IPS-18a (cell line): ENCODE measurements at regions not wholly inside any gene's neighbourhood (a gene's known extent, or its start where the extent isn't known, plus 50 kb on each side); places are given as distances from the start of the nearest gene placed in this dataset.
"Not testable (repeated sequence)": the region's sequence is repeated elsewhere in the genome, so short reads cannot be mapped to it uniquely, and the experiment has no call there.

Source experiments
- H3K27ac ChIP-seq: one replicate; pipeline ENCODE4 v1.5.1; 2013; ENCODE audit warnings: low read length
- H3K27me3 ChIP-seq: one replicate; pipeline ENCODE4 v1.6.1; 2013; ENCODE audit warnings: mild to moderate bottlenecking, low read length; ENCODE audit not compliant: control insufficient read depth, insufficient read depth
- H3K36me3 ChIP-seq: one replicate; pipeline ENCODE4 v1.6.1; 2013; ENCODE audit warnings: low read depth, low read length; ENCODE audit not compliant: control insufficient read depth
- H3K4me1 ChIP-seq: one replicate; pipeline ENCODE4 v1.6.1; 2013; ENCODE audit warnings: low read depth, low read length; ENCODE audit not compliant: control insufficient read depth
- H3K4me3 ChIP-seq: one replicate; pipeline ENCODE4 v1.5.1; 2013; ENCODE audit warnings: low read length
- H3K9ac ChIP-seq: one replicate; pipeline ENCODE4 v1.6.1; 2013; ENCODE audit warnings: mild to moderate bottlenecking, low read length, moderate library complexity
- H3K9me3 ChIP-seq: one replicate; pipeline ENCODE4 v1.6.1; 2013; ENCODE audit warnings: low read depth, low read length; ENCODE audit not compliant: control insufficient read depth

GRCh38 chr11:122413677-122414076, 241.8 kb upstream of the UBASH3B start:
- H3K9ac ChIP-seq: no peak overlapping the region
- H3K27ac ChIP-seq: no peak overlapping the region

GRCh38 chr11:122412581-122412980, 242.9 kb upstream of the UBASH3B start:
- no peak overlapping the region for H3K9ac ChIP-seq
- no peaks in the 10 kb centered on the region for H3K36me3 ChIP-seq
- H3K27ac ChIP-seq: no peak overlapping the region
- H3K4me3 ChIP-seq: no peak overlapping the region
- peaks cover 5% of the 10 kb centered on the region for H3K9me3 ChIP-seq
- H3K4me1 ChIP-seq: peaks cover 15% of the 10 kb centered on the region
- no peaks in the 10 kb centered on the region for H3K27me3 ChIP-seq

More at GRCh38 chr11:122413677-122414076, 241.8 kb upstream of the UBASH3B start:
- H3K4me1 ChIP-seq: peaks cover 15% of the 10 kb centered on the region
- no peaks in the 10 kb centered on the region for H3K36me3 ChIP-seq
- peaks cover 5% of the 10 kb centered on the region for H3K9me3 ChIP-seq
- H3K27me3 ChIP-seq: no peaks in the 10 kb centered on the region
- no peak overlapping the region for H3K4me3 ChIP-seq

- H3K27me3 ChIP-seq: no peaks in the 10 kb centered on the region
- no peak overlapping the region for H3K4me3 ChIP-seq
- no peaks in the 10 kb centered on the region for H3K9me3 ChIP-seq
- no peak overlapping the region for H3K27ac ChIP-seq
- no peaks in the 10 kb centered on the region for H3K36me3 ChIP-seq
- no peak overlapping the region for H3K9ac ChIP-seq
- peaks cover 9% of the 10 kb centered on the region for H3K4me1 ChIP-seq
Observed at GRCh38 chr11:122406466-122406865, 249.1 kb upstream of the UBASH3B start.

GRCh38 chr11:122405547-122406341, 249.8 kb upstream of the UBASH3B start:
- H3K4me1 ChIP-seq: peaks cover 3% of the 10 kb centered on the region
- no peak overlapping the region for H3K9ac ChIP-seq
- H3K27me3 ChIP-seq: no peaks in the 10 kb centered on the region
- H3K9me3 ChIP-seq: no peaks in the 10 kb centered on the region
- H3K36me3 ChIP-seq: no peaks in the 10 kb centered on the region
- no peak overlapping the region for H3K4me3 ChIP-seq
- no peak overlapping the region for H3K27ac ChIP-seq

- Histone ChIP-seq H3K36me3 (no peaks in the 10 kb centered on the region), H3K4me3 (no peak overlapping the region), H3K9ac (no peak overlapping the region), H3K27me3 (no peaks in the 10 kb centered on the region), H3K4me1 (no peaks in the 10 kb centered on the region), H3K9me3 (no peaks in the 10 kb centered on the region), H3K27ac (no peak overlapping the region)
Observed at GRCh38 chr11:122404571-122404970, 251.0 kb upstream of the UBASH3B start.

- not testable (repeated sequence) for H3K27ac ChIP-seq, H3K36me3 ChIP-seq, H3K4me1 ChIP-seq, H3K4me3 ChIP-seq, H3K9me3 ChIP-seq, H3K27me3 ChIP-seq, H3K9ac ChIP-seq
Observed at GRCh38 chr11:122401581-122401980, 253.9 kb upstream of the UBASH3B start.

- H3K27ac ChIP-seq: no peak overlapping the region
- no peaks in the 10 kb centered on the region for H3K27me3 ChIP-seq
- no peak overlapping the region for H3K4me3 ChIP-seq
- H3K36me3 ChIP-seq: no peaks in the 10 kb centered on the region
- no peaks in the 10 kb centered on the region for H3K9me3 ChIP-seq
- no peak overlapping the region for H3K9ac ChIP-seq
- H3K4me1 ChIP-seq: no peaks in the 10 kb centered on the region
Observed at GRCh38 chr11:122399375-122399774, 256.1 kb upstream of the UBASH3B start.

GRCh38 chr11:122398851-122399250, 256.7 kb upstream of the UBASH3B start:
- H3K4me3 ChIP-seq: no peak overlapping the region
- no peaks in the 10 kb centered on the region for H3K9me3 ChIP-seq
- H3K36me3 ChIP-seq: no peaks in the 10 kb centered on the region
- no peaks in the 10 kb centered on the region for H3K4me1 ChIP-seq
- H3K27me3 ChIP-seq: no peaks in the 10 kb centered on the region
- no peak overlapping the region for H3K27ac ChIP-seq
- no peak overlapping the region for H3K9ac ChIP-seq

GRCh38 chr11:122398167-122398566, 257.4 kb upstream of the UBASH3B start:
- H3K9ac ChIP-seq: no peak overlapping the region
- no peaks in the 10 kb centered on the region for H3K27me3 ChIP-seq
- no peaks in the 10 kb centered on the region for H3K36me3 ChIP-seq
- H3K27ac ChIP-seq: no peak overlapping the region
- no peak overlapping the region for H3K4me3 ChIP-seq
- H3K4me1 ChIP-seq: no peaks in the 10 kb centered on the region
- no peaks in the 10 kb centered on the region for H3K9me3 ChIP-seq

GRCh38 chr11:122395282-122395681, 260.2 kb upstream of the UBASH3B start:
- no peaks in the 10 kb centered on the region for H3K27me3 ChIP-seq
- H3K4me3 ChIP-seq: no peak overlapping the region

GRCh38 chr11:122394313-122394712, 261.2 kb upstream of the UBASH3B start:
- H3K9ac ChIP-seq: no peak overlapping the region
- no peaks in the 10 kb centered on the region for H3K9me3 ChIP-seq
- H3K4me1 ChIP-seq: no peaks in the 10 kb centered on the region
- no peak overlapping the region for H3K4me3 ChIP-seq
- no peaks in the 10 kb centered on the region for H3K27me3 ChIP-seq
- no peak overlapping the region for H3K27ac ChIP-seq
- H3K36me3 ChIP-seq: no peaks in the 10 kb centered on the region

More at GRCh38 chr11:122395282-122395681, 260.2 kb upstream of the UBASH3B start:
- Histone ChIP-seq H3K36me3 (no peaks in the 10 kb centered on the region), H3K9ac (no peak overlapping the region), H3K27ac (no peak overlapping the region), H3K9me3 (no peaks in the 10 kb centered on the region), H3K4me1 (no peaks in the 10 kb centered on the region)

- no peak overlapping the region for H3K27ac ChIP-seq
- no peaks in the 10 kb centered on the region for H3K4me1 ChIP-seq
- no peaks in the 10 kb centered on the region for H3K36me3 ChIP-seq
- H3K4me3 ChIP-seq: no peak overlapping the region
- H3K9ac ChIP-seq: no peak overlapping the region
- H3K27me3 ChIP-seq: no peaks in the 10 kb centered on the region
- H3K9me3 ChIP-seq: no peaks in the 10 kb centered on the region
Observed at GRCh38 chr11:122393209-122393860, 262.2 kb upstream of the UBASH3B start.
